Breast epithelium (tissue), 3 donors: ENCODE measurements at regions not wholly inside any gene's neighbourhood (a gene's known extent, or its start where the extent isn't known, plus 50 kb on each side); places are given as distances from the start of the nearest gene placed in this dataset.

ENCODE experiments used
- POLR2A ChIP-seq: fragments of 450-650 bp; IDR thresholded peaks from one replicate; pipeline ENCODE4 v1.6.1; 2016; ENCODE audit warnings: antibody characterized with exemption, mild to moderate bottlenecking, moderate library complexity
- POLR2AphosphoS5 ChIP-seq, 3 donors: sonication (generic); formaldehyde crosslinking; IDR thresholded peaks; one replicate each; pipeline ENCODE4 v1.6.1; 2017; ENCODE audit warnings: antibody characterized with exemption in 3 of 3
- TF ChIP-seq, protein P1 (sequence below), 3 donors: fragments of 450-650 bp; IDR thresholded peaks; one replicate each; pipeline ENCODE4 v1.5.1; 2016 to 2017; ENCODE audit warnings: antibody characterized with exemption in 3 of 3, mild to moderate bottlenecking in 3 of 3, moderate library complexity in 3 of 3

DNA sequence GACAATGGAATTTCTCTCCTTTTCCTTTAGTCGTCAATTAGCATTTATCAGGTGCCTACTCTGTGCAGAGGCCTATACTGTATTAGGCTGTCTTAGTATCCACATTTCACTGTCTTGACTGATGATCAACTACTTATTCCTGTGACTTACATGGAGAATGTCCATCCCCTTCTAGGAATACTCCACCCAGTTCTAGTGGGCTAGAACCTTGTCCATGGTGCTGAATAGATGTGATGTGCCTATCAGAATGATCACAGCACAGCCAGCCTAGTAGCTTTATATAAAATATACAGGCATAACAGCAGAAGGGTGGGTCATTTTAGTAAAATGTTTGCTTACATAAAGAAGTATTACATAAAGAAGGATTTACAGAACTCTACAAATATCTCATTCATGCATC, 621.4 kb downstream of the PDCD6IP start:
- TF ChIP-seq POLR2AphosphoS5 (IDR thresholded peaks at IDR 0.05) (no peak), POLR2A (no peak)
- TF ChIP-seq, protein P1, sequence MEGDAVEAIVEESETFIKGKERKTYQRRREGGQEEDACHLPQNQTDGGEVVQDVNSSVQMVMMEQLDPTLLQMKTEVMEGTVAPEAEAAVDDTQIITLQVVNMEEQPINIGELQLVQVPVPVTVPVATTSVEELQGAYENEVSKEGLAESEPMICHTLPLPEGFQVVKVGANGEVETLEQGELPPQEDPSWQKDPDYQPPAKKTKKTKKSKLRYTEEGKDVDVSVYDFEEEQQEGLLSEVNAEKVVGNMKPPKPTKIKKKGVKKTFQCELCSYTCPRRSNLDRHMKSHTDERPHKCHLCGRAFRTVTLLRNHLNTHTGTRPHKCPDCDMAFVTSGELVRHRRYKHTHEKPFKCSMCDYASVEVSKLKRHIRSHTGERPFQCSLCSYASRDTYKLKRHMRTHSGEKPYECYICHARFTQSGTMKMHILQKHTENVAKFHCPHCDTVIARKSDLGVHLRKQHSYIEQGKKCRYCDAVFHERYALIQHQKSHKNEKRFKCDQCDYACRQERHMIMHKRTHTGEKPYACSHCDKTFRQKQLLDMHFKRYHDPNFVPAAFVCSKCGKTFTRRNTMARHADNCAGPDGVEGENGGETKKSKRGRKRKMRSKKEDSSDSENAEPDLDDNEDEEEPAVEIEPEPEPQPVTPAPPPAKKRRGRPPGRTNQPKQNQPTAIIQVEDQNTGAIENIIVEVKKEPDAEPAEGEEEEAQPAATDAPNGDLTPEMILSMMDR (IDR thresholded peaks at IDR 0.05) = no peak
